ENCODE measurements at regions not wholly inside any gene's neighbourhood (a gene's known extent, or its start where the extent isn't known, plus 50 kb on each side); places are given as distances from the start of the nearest gene placed in this dataset.

GRCh38 chr1:75992312-75992711 is 60.1 kb upstream of the ASB17 start:
- WGBS (ENCODE audit: insufficient coverage): no CpG with 5 or more reads among the region's 3 CpGs
- H3K4me2 ChIP-seq (replicated peaks; ENCODE audit: extremely low read depth, low read length, poor library complexity, severe bottlenecking): no peak overlapping the region
- H2AFZ ChIP-seq (ENCODE audit: insufficient read depth, low read depth, low read length, poor library complexity, severe bottlenecking): no peak overlapping the region
- H3K36me3 Mint-ChIP-seq: no peaks in the 10 kb centered on the region
- no peak overlapping the region for H3K27ac ChIP-seq (ENCODE audit: low read depth in 1 of 2, low read length in 2 of 2)
- peaks cover 0 to 3% (median 0%) of the 10 kb centered on the region in 3 donors for H3K27me3 Mint-ChIP-seq (ENCODE audit: low read depth in 3 of 3)
- no peaks in the 10 kb centered on the region for H3K9me3 ChIP-seq (replicated peaks in 1 of 2; ENCODE audit: control insufficient read depth in 1 of 2, insufficient read depth in 1 of 2, low read length in 2 of 2)
- H3K4me3 ChIP-seq (replicated peaks in 1 of 3; ENCODE audit: low read depth in 2 of 3, low read length in 3 of 3): no peak overlapping the region
- TF ChIP-seq, protein P1, sequence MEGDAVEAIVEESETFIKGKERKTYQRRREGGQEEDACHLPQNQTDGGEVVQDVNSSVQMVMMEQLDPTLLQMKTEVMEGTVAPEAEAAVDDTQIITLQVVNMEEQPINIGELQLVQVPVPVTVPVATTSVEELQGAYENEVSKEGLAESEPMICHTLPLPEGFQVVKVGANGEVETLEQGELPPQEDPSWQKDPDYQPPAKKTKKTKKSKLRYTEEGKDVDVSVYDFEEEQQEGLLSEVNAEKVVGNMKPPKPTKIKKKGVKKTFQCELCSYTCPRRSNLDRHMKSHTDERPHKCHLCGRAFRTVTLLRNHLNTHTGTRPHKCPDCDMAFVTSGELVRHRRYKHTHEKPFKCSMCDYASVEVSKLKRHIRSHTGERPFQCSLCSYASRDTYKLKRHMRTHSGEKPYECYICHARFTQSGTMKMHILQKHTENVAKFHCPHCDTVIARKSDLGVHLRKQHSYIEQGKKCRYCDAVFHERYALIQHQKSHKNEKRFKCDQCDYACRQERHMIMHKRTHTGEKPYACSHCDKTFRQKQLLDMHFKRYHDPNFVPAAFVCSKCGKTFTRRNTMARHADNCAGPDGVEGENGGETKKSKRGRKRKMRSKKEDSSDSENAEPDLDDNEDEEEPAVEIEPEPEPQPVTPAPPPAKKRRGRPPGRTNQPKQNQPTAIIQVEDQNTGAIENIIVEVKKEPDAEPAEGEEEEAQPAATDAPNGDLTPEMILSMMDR (IDR thresholded peaks at IDR 0.05): no peak
- no peak overlapping the region for H3K9ac ChIP-seq (ENCODE audit: insufficient read depth, low read length, poor library complexity, severe bottlenecking)
- H3K27me3 ChIP-seq (ENCODE audit: control insufficient read depth in 2 of 2, insufficient read depth in 2 of 2, low read length in 2 of 2): no peaks in the 10 kb centered on the region
- no peaks in the 10 kb centered on the region for H3K4me1 Mint-ChIP-seq
- H4K20me1 ChIP-seq (ENCODE audit: insufficient read depth, low read length): no peaks in the 10 kb centered on the region
- no peaks in the 10 kb centered on the region for H3K9me3 Mint-ChIP-seq
- H3K4me3 Mint-ChIP-seq: no peak overlapping the region
- no peaks in the 10 kb centered on the region for H3K79me2 ChIP-seq (ENCODE audit: insufficient read depth, low read length)
- H3K36me3 ChIP-seq (replicated peaks in 1 of 2; ENCODE audit: control insufficient read depth in 1 of 2, insufficient read depth in 2 of 2, low read length in 2 of 2): no peaks in the 10 kb centered on the region
- H3K4me1 ChIP-seq (ENCODE audit: control insufficient read depth in 1 of 2, insufficient read depth in 2 of 2, low read length in 2 of 2): no peaks in the 10 kb centered on the region
- intact Hi-C loops (cut with micrococcal nuclease): loop anchor here (10.0 kb wide), 2 partner anchors 1142 to 1152 kb away; no protein-coding TSS in a partner anchor
- peak overlapping the region in 1 of 7 donors; percentile 23 for H3K27ac Mint-ChIP-seq
- no peak for DNase-seq

GRCh38 chr1:75993661-75994060 is 61.5 kb upstream of the ASB17 start:
- H3K4me3 Mint-ChIP-seq: no peak overlapping the region
- H3K4me1 Mint-ChIP-seq: no peaks in the 10 kb centered on the region
- H4K20me1 ChIP-seq (ENCODE audit: insufficient read depth, low read length): no peaks in the 10 kb centered on the region
- H3K79me2 ChIP-seq (ENCODE audit: insufficient read depth, low read length): no peaks in the 10 kb centered on the region
- no peaks in the 10 kb centered on the region for H3K36me3 ChIP-seq (replicated peaks in 1 of 2; ENCODE audit: control insufficient read depth in 1 of 2, insufficient read depth in 2 of 2, low read length in 2 of 2)
- no peak overlapping the region for H3K27ac ChIP-seq (ENCODE audit: low read depth in 1 of 2, low read length in 2 of 2)
- TF ChIP-seq, protein P1 (IDR thresholded peaks at IDR 0.05): no peak
- H3K9ac ChIP-seq (ENCODE audit: insufficient read depth, low read length, poor library complexity, severe bottlenecking): no peak overlapping the region
- no peaks in the 10 kb centered on the region for H3K9me3 ChIP-seq (replicated peaks in 1 of 2; ENCODE audit: control insufficient read depth in 1 of 2, insufficient read depth in 1 of 2, low read length in 2 of 2)
- no peak overlapping the region for H3K4me3 ChIP-seq (replicated peaks in 1 of 3; ENCODE audit: low read depth in 2 of 3, low read length in 3 of 3)
- H3K27me3 Mint-ChIP-seq (ENCODE audit: low read depth in 3 of 3): no peaks in the 10 kb centered on the region
- H3K36me3 Mint-ChIP-seq: no peaks in the 10 kb centered on the region
- no peak overlapping the region for H2AFZ ChIP-seq (ENCODE audit: insufficient read depth, low read depth, low read length, poor library complexity, severe bottlenecking)
- no peaks in the 10 kb centered on the region for H3K27me3 ChIP-seq (ENCODE audit: control insufficient read depth in 2 of 2, insufficient read depth in 2 of 2, low read length in 2 of 2)
- DNase-seq: no peak
- no peaks in the 10 kb centered on the region for H3K9me3 Mint-ChIP-seq
- no peak overlapping the region for H3K27ac Mint-ChIP-seq
- no peaks in the 10 kb centered on the region for H3K4me1 ChIP-seq (ENCODE audit: control insufficient read depth in 1 of 2, insufficient read depth in 2 of 2, low read length in 2 of 2)
- H3K4me2 ChIP-seq (replicated peaks; ENCODE audit: extremely low read depth, low read length, poor library complexity, severe bottlenecking): no peak overlapping the region
- intact Hi-C loops (cut with micrococcal nuclease): loop anchor here (10.0 kb wide), 2 partner anchors 1141 to 1151 kb away; no protein-coding TSS in a partner anchor

All from CD14-positive monocyte (primary cell).